H1 (cell line): ENCODE measurements at regions not wholly inside any gene's neighbourhood (a gene's known extent, or its start where the extent isn't known, plus 50 kb on each side); places are given as distances from the start of the nearest gene placed in this dataset.

ENCODE experiments used
- CHD7 ChIP-seq: fragments of 300-600 bp; sonication (generic); IDR thresholded peaks from 2 replicates; pipeline ENCODE4 v1.7.1; 2012; ENCODE audit warnings: low read length, moderate library complexity, mild to moderate bottlenecking, inconsistent platforms; ENCODE audit not compliant: insufficient replicate concordance
- JUN ChIP-seq: IDR thresholded peaks from 2 replicates; pipeline ENCODE4 v1.6.1; 2011; ENCODE audit warnings: low read depth, mild to moderate bottlenecking, improper control_type of control experiment, low read length
- MAX ChIP-seq: IDR thresholded peaks from 2 replicates; pipeline ENCODE4 v1.6.1; 2012; ENCODE audit warnings: inconsistent platforms
- RAD21 ChIP-seq, 2 experiments: IDR thresholded peaks in 1 of 2; conservative IDR thresholded peaks in 1 of 2; 2 replicates each; pipeline ENCODE4 v1.6.1; 2011; ENCODE audit warnings: low read depth in 2 of 2, low read length in 2 of 2, improper control_type of control experiment in 1 of 2, inconsistent platforms in 1 of 2, mild to moderate bottlenecking in 1 of 2, moderate library complexity in 1 of 2
- SP1 ChIP-seq: IDR thresholded peaks from 2 replicates; pipeline ENCODE4 v1.6.1; 2011; ENCODE audit warnings: low read depth, low read length
- TAF1 ChIP-seq: IDR thresholded peaks from 2 replicates; pipeline ENCODE4 v1.6.1; 2011; ENCODE audit warnings: mild to moderate bottlenecking, low read depth, low read length
- TF ChIP-seq, protein P1 (sequence below): IDR thresholded peaks from 2 replicates; pipeline ENCODE4 v1.6.1; 2012; ENCODE audit warnings: inconsistent platforms

DNA sequence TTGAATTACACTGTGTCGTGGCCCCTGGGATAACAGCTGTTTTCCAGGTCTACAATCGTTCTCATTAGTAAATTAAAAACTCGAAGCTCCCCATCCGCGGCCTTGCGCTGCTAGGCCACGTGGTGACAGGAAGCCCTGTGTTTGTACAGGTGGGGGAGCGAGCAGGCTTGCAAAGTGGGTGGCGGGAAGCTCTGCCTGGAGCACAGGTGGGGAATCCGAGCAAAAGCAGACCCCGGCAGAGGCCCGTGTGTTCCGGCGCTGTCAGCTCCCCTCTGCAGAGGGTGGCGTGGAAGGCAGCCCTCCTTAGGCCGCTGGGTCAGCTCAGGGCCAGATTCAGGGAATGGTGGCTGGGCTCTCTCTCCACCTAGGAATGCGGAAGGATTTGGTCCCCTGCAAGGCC, 59.5 kb upstream of the ERCC6L2 start (continued):
- TF ChIP-seq CHD7 (no peak), RAD21 (IDR thresholded peaks at IDR 0.05 in 1 of 2, conservative IDR thresholded peaks at IDR 0.05 in 1 of 2; ENCODE audit: low read depth in 2 of 2, low read length in 2 of 2) (no peak), TAF1 (no peak), SP1 (no peak), MAX (peak; percentile 77), JUN (no peak)
- TF ChIP-seq, protein P1, sequence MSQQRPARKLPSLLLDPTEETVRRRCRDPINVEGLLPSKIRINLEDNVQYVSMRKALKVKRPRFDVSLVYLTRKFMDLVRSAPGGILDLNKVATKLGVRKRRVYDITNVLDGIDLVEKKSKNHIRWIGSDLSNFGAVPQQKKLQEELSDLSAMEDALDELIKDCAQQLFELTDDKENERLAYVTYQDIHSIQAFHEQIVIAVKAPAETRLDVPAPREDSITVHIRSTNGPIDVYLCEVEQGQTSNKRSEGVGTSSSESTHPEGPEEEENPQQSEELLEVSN: peak; percentile 77
